HK-2 (cell line): ENCODE measurements at regions not wholly inside any gene's neighbourhood (a gene's known extent, or its start where the extent isn't known, plus 50 kb on each side); places are given as distances from the start of the nearest gene placed in this dataset.
"Not testable (repeated sequence)": the region's sequence is repeated elsewhere in the genome, so short reads cannot be mapped to it uniquely, and the experiment has no call there.

Source experiments
- DNase-seq: peaks from one replicate; pipeline ENCODE4 v3.0.0-alpha.2; 2018; ENCODE audit not compliant: unreplicated experiment

GRCh38 chr6:86070151-86070550 lies 427.5 kb upstream of the SYNCRIP start:
- DNase-seq = no peak

- not testable (repeated sequence) for DNase-seq
These were observed 422.3 kb upstream of the SYNCRIP start for GRCh38 chr6:86065002-86065401.

- DNase-seq = not testable (repeated sequence)
These were observed 414.8 kb upstream of the SYNCRIP start for GRCh38 chr6:86057293-86057980.

DNA sequence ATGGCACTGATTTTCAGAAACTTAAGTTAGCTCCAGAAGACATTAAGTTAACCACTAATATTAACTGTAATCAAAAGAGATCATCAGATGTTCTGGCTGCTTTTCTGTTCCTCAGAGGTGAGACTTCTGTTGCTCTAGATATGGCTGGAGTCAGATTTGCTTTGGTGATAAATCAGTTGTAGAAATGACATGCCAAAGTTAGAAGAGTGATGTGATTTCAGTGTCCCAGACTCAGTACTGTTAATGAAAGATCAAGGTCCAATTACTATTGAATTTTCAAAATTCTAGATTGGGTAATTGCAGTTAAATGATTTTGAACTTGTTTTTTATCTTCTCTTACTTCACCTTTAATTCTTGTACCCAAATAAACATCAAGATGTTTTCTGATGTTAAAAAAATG lies 402.4 kb upstream of the SYNCRIP start:
- no peak for DNase-seq

GRCh38 chr6:86042214-86042613 lies 399.5 kb upstream of the SYNCRIP start:
- DNase-seq = no peak

DNA sequence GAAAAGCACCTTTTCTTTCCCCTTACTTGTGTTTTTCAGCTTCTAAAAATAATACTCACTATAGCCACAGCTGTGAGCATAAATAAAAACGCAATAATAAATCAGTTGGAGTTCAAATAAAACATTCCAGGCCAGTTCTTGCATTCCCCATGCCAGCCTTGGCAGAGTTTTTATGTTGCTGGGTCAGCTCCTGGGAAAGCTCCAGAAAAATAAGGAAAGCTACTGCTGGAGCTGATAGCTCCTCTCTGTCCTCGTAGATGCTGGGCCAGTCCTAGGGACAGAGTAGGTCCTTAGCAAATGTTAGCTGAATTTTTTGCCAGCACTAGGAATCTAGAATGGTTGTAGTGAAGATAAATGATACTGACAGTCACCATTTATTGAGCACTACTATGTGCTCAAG lies 389.0 kb upstream of the SYNCRIP start:
- no peak for DNase-seq

DNA sequence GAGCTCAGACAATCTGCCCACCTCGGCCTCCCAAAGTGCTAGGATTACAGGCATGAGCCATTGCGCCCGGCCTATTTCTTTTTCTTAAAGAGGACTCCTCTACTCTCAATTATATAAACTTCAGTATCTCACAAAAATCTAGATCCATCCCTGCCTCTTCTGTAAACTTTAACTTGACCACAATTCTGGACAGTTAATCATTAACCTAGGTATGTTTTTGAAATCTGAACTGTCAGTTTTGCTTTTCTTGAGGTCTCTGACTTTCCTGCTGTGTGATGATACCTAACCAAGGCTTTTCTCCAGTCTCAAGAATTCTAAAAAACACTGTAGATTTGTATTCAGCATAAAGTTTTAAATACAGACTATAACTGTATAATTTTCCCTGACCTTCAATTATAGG lies 388.2 kb upstream of the SYNCRIP start:
- DNase-seq = no peak

GRCh38 chr6:86028776-86029175 lies 386.1 kb upstream of the SYNCRIP start:
- no peak for DNase-seq

DNA sequence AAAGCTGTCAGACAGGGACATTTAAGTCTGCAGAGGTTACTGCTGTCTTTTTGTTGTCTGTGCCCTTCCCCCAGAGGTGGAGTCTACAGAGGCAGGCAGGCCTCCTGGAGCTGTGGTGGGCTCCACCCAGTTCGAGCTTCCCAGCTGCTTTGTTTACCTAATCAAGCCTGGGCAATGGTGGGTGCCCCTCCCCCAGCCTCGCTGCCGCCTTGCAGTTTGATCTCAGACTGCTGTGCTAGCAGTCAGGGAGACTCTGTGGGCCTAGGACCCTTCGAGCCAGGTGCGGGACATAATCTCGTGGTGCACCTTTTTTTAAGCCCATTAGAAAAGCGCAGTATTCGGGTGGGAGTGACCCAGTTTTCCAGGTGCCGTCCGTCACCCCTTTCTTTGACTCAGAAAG lies 384.2 kb upstream of the SYNCRIP start:
- DNase-seq = not testable (repeated sequence)

DNA sequence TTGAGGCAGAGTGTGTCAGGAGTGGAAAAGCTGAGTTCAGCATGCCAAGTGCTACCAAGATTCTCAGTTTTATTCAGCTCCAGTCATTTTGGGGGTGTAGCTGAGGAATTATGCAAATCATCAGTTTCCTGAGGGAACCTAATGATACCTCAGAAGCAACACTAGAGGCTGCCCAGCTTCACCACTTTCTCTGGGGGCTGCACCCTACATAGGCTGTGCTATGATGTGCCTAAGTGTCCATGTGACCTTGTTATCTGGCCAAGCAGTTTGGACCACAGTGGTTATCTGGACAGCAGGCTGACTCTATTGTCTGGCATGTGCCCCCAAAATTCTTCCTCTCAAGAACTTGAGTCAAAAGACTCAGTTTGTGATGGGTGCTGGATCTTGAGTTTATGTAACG lies 374.6 kb upstream of the SYNCRIP start:
- no peak for DNase-seq

DNA sequence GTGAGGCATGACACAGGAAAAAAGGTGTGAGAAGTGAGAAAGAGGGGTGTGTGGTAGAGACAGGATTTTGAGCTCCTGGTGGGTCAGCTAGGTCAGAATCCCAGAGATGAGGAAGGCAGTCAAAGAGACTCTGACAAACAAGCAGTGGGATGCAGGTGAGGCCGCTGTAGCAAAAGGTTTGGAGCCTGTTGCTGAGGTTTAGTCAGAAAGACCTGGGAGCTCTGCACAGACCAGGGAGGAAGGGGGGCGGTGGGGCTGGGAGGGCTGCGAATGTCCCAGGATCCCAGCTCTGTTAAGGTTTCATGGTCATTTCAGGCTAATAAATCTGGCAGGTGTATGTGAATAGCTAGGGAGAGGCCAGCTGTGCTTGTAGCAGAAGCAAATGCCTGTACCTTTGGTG lies 373.9 kb upstream of the SYNCRIP start:
- no peak for DNase-seq

GRCh38 chr6:86016077-86016476 lies 373.4 kb upstream of the SYNCRIP start:
- DNase-seq = no peak

GRCh38 chr6:86012991-86013390 lies 370.3 kb upstream of the SYNCRIP start:
- DNase-seq = not testable (repeated sequence)

DNA sequence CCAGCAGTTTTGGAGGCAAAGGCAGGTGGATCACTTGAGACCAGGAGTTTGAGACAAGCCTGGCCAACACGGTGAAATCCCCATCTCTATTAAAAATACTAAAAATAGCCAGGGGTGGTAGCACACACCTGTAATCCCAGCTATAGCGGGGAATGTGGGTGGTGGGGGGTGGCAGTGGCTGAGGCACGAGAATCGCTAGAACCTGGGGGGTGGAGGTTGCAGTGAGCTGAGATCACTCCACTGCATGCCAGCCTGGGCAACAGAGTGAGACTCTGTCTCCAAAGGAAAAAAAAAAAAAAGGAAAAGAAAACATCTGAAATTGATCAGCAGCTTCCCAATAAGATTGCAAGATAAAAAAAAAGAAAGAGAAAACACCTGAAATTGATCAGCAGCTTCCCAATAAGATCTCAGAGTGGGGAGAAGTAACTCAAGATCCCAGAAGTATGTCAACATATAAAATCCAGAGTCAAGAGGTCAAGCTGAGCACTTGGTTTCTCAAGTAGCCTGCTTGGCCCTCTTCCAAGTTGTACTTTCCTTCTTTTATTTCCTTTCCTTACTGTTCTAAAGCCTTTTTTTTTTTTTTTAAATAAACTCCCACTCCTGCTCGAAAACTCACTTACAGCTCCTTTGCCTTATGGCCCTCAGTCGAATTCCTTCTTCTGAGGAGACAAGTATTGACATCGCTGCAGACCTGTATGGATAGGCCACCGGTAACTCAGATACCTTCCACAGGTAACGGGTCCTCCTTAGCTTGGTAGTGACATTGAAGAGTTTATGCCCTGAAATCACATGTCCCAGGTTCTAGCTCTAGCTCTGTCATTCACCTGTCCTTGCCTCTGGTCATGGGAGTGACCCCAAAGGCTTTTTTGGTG lies 368.5 kb upstream of the SYNCRIP start:
- DNase-seq = no peak

DNA sequence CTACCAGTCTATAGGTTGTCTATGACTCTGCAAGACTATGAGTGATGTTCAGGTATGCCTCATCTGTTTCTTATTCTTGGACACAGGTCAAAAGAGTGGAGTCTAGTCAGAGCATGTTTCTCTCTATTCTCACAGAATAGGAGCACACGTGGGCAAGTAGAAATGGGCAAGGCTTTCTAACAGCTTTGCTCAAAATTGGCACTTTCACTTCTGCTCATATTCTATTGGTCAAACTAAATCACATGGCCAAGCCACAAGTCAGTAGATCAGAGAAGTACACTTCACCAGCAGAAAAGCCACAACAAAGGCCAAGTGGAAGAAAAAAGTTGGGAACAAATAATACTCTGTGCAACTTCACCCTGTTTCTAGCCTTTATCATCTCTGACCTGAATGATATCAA lies 354.5 kb upstream of the SYNCRIP start:
- no peak for DNase-seq

DNA sequence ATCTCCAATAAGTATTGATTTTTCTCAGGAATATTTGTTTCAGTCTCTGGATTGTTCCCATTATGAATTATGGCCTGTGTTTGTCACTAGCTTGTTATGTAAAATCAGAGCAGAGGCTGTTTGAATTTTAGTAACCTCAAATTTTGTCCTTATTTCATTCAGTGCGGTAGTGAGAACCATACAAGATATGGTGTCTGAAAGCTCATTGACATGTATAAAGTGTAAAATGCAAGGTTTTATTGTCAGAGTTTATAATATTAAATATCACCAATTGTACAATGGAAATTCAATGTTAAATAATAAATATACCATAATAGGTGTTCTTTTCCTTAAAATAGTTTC lies 353.3 kb upstream of the SYNCRIP start:
- DNase-seq = no peak

DNA sequence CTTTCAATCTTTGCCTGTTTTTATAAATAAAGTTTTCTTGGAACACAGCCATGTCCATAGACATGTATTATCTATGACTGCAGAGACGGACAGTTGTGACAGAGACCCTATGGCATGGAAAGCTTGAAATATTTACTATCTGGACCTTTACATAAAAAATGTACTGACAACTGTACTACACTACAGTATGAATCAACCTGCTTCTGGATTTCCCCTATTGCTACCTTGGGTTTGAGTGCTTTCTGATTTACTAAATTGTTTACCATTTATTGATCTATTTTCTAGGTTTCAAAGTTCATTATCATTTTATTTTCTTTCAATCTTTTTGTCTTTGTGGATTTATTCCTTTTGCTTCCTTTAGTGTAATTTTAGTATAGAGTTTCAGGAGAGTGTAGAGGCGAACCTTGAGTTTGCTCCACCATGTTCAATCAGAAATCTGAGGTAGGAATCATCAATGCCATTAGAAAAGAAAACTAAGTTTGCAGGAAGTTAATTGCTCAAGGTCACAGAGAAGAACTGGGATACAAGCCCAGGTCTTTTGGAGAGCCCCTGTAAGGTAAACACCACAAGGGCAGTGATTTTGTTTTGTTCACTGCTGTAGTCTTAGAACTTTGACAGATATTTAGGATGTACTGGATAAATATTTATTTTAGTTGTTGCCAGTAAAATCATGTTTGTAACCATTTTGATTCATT lies 352.8 kb upstream of the SYNCRIP start:
- no peak for DNase-seq

DNA sequence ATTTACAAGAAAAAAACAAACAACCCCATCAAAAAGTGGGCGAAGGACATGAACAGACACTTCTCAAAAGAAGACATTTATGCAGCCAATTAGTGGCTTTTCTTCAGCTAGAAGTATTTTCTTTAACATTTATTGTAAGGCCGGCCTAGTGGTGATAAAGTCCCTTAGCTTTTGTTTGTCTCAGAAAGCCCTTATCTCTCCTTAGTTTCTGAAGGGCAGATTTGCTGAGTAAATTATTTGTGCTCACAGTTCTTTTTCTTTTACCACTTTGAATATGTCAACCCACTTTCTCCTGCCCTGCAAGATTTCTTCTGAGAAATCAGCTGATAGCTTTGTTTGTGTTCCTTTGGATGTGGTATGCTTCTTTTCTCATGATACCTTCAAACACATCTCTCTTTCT lies 344.0 kb upstream of the SYNCRIP start:
- DNase-seq = no peak

GRCh38 chr6:85983032-85983659 lies 340.5 kb upstream of the SYNCRIP start:
- no peak for DNase-seq

GRCh38 chr6:85977661-85978060 lies 335.0 kb upstream of the SYNCRIP start:
- DNase-seq = no peak

GRCh38 chr6:85975957-85976356 lies 333.3 kb upstream of the SYNCRIP start:
- DNase-seq = no peak

DNA sequence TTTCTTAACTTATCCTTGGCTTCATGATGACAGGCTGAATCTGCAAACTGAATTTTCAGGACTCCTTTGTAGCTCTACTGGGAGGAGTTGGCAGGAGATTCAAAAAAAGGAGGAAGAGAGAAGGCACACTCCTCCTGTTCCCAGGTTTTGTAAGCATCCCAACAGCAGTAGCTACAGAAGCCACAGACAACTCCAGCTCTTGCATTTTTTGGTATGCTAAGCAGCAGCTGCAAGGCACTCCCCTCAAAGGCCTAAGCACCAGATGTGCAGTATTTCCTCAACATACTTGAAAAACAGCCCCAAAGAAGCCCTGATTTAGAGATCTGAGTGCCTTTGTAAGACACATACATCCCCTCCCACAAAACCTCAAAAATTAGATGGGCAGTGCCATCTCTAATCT lies 328.6 kb upstream of the SYNCRIP start:
- no peak for DNase-seq
